Right lobe of liver (tissue), 6 donors: ENCODE measurements at regions not wholly inside any gene's neighbourhood (a gene's known extent, or its start where the extent isn't known, plus 50 kb on each side); places are given as distances from the start of the nearest gene placed in this dataset.

Experiments
- ATAC-seq, 4 donors: fragments of 200-7000 bp; cut with Tn5 transposase; one replicate each; pipeline ENCODE4 v1.9.1; 2020; ENCODE audit warnings: mild to moderate bottlenecking in 4 of 4, moderate library complexity in 4 of 4
- DNase-seq, 3 donors: peaks; one replicate each; pipeline ENCODE4 v3.0.0-alpha.2; 2020
- H3K27ac ChIP-seq, 3 donors: fragments of 200-600 bp; one replicate each; pipeline ENCODE4 v1.8.0; 2022
- H3K27me3 ChIP-seq, 2 donors: fragments of 200-600 bp; one replicate each; pipeline ENCODE4 v1.8.0; 2022
- H3K36me3 ChIP-seq, 4 donors: fragments of 200-600 bp; sonication (generic) in 1 of 4; one replicate each; pipeline versions ENCODE4 v1.5.1 to v1.8.0; 2017 to 2022; ENCODE audit warnings: control low read depth in 1 of 4
- H3K4me1 ChIP-seq, 4 donors: fragments of 200-600 bp; sonication (generic) in 1 of 4; one replicate each; pipeline versions ENCODE4 v1.5.1 to v1.8.0; 2017 to 2022; ENCODE audit warnings: control low read depth in 1 of 4
- H3K4me3 ChIP-seq, 3 donors: fragments of 200-600 bp; one replicate each; pipeline ENCODE4 v1.8.0; 2022
- H3K9me3 ChIP-seq, 4 donors: fragments of 200-600 bp; sonication (generic) in 1 of 4; one replicate each; pipeline versions ENCODE4 v1.5.1 to v1.8.0; 2017 to 2022; ENCODE audit warnings: control low read depth in 1 of 4
- CTCF ChIP-seq, 4 donors: fragments of 200-600 bp in 3 of 4; fragments of 450-650 bp in 1 of 4; IDR thresholded peaks; one replicate each; pipeline versions ENCODE4 v1.5.1 to v1.8.0; 2016 to 2022; ENCODE audit warnings: antibody characterized with exemption in 4 of 4, mild to moderate bottlenecking in 2 of 4
- POLR2A ChIP-seq: fragments of 450-650 bp; IDR thresholded peaks from one replicate; pipeline ENCODE4 v1.6.1; 2017; ENCODE audit warnings: antibody characterized with exemption, mild to moderate bottlenecking
- WGBS: methylation state at CpG from one replicate; pipeline ENCODE4 v1.1.6; 2018; ENCODE audit warnings: low coverage, low lambda C conversion rate; ENCODE audit not compliant: insufficient coverage; ENCODE audit errors: missing lambda C conversion rate; 5-methylcytosine and 5-hydroxymethylcytosine counted together
- intact Hi-C, 2 donors: fragments of 100-400 bp; cut with DNase I; formaldehyde crosslinking; loops; one replicate each; pipeline versions ENCODE4 v1.11.2 to v1.14.1; 2022
- donor health status: DM: no; HTN: yes; CAD: no.
- donor health status: DM: no; HTN: no; CAD: no.
- donor health status: DM: no; HTN: no; CAD: no.
- donor health status: DM: no; HTN: yes; CAD: no.
- donor health status: DM: no; HTN: yes; CAD: no.

- ATAC-seq (no peak), DNase-seq (no peak)
- no peak for TF ChIP-seq CTCF (IDR thresholded peaks at IDR 0.05)
- Histone ChIP-seq H3K27ac (no peak overlapping the region), H3K4me1 (no peaks in the 10 kb centered on the region), H3K27me3 (no peaks in the 10 kb centered on the region), H3K36me3 (no peaks in the 10 kb centered on the region), H3K4me3 (no peak overlapping the region), H3K9me3 (no peaks in the 10 kb centered on the region)
- intact Hi-C loops, result no loop called here
These were observed 98.9 kb upstream of the MME start for GRCh38 chr3:154981201-154981600.

- H3K27ac ChIP-seq, result no peak overlapping the region
- TF ChIP-seq CTCF (IDR thresholded peaks at IDR 0.05) (no peak), POLR2A (no peak)
- WGBS, result 59% methylated on average over 5 of the region's 5 CpGs
- H3K27me3 ChIP-seq, result no peaks in the 10 kb centered on the region
- H3K4me1 ChIP-seq, result no peaks in the 10 kb centered on the region
- H3K36me3 ChIP-seq, result no peaks in the 10 kb centered on the region
- no peak overlapping the region for H3K4me3 ChIP-seq
- no peak for DNase-seq
- intact Hi-C loops, result no loop called here
- no peak for ATAC-seq
- H3K9me3 ChIP-seq, result no peaks in the 10 kb centered on the region
These were observed 100.8 kb upstream of the MME start for GRCh38 chr3:154979331-154979730.

GRCh38 chr3:154977666-154978065 is 102.5 kb upstream of the MME start:
- ATAC-seq, result no peak
- intact Hi-C loops, result no loop called here
- H3K9me3 ChIP-seq, result no peaks in the 10 kb centered on the region

GRCh38 chr3:154976072-154976983 is 103.8 kb upstream of the MME start:
- Histone ChIP-seq H3K36me3 (no peaks in the 10 kb centered on the region), H3K27ac (no peak overlapping the region), H3K4me3 (no peak overlapping the region), H3K27me3 (no peaks in the 10 kb centered on the region), H3K4me1 (no peaks in the 10 kb centered on the region), H3K9me3 (no peaks in the 10 kb centered on the region)
- intact Hi-C loops, result no loop called here
- ATAC-seq (no peak), DNase-seq (no peak)
- TF ChIP-seq POLR2A (no peak), CTCF (IDR thresholded peaks at IDR 0.05) (no peak)
- WGBS, result 61% methylated on average over 5 of the region's 5 CpGs

More at GRCh38 chr3:154977666-154978065, 102.5 kb upstream of the MME start:
- no peaks in the 10 kb centered on the region for H3K4me1 ChIP-seq
- no peak for DNase-seq
- H3K4me3 ChIP-seq, result no peak overlapping the region
- TF ChIP-seq CTCF (IDR thresholded peaks at IDR 0.05) (no peak), POLR2A (no peak)
- no peaks in the 10 kb centered on the region for H3K36me3 ChIP-seq
- H3K27me3 ChIP-seq, result no peaks in the 10 kb centered on the region
- H3K27ac ChIP-seq, result no peak overlapping the region
- WGBS, result 38% methylated on average over 1 of the region's 1 CpG
